NB4 (cell line): ENCODE measurements at regions not wholly inside any gene's neighbourhood (a gene's known extent, or its start where the extent isn't known, plus 50 kb on each side); places are given as distances from the start of the nearest gene placed in this dataset.
A peak's percentile ranks its signal among the peaks of the same experiment; 100 is the strongest.

Experiments used
- DNase-seq: peaks from one replicate; pipeline ENCODE4 v3.0.0; 2010; ENCODE audit warnings: low read depth
- H3K4me3 ChIP-seq: one replicate; pipeline ENCODE4 v1.5.1; 2011; ENCODE audit warnings: mild to moderate bottlenecking, low read depth, low read length, moderate library complexity
- MYC ChIP-seq: IDR thresholded peaks from 2 replicates; pipeline ENCODE4 v1.6.1; 2011; ENCODE audit warnings: low read depth, low read length
- POLR2A ChIP-seq: IDR thresholded peaks from 2 replicates; pipeline ENCODE4 v1.6.1; 2011; ENCODE audit warnings: mild to moderate bottlenecking; ENCODE audit not compliant: insufficient read length; ENCODE audit errors: extremely low read depth
- TF ChIP-seq, protein P1 (sequence below): IDR thresholded peaks from one replicate; pipeline ENCODE4 v1.5.1; 2012; ENCODE audit warnings: low read depth, low read length
- TF ChIP-seq, protein P2 (sequence below): IDR thresholded peaks from 2 replicates; pipeline ENCODE4 v1.6.1; 2011; ENCODE audit warnings: low read depth, low read length

DNA sequence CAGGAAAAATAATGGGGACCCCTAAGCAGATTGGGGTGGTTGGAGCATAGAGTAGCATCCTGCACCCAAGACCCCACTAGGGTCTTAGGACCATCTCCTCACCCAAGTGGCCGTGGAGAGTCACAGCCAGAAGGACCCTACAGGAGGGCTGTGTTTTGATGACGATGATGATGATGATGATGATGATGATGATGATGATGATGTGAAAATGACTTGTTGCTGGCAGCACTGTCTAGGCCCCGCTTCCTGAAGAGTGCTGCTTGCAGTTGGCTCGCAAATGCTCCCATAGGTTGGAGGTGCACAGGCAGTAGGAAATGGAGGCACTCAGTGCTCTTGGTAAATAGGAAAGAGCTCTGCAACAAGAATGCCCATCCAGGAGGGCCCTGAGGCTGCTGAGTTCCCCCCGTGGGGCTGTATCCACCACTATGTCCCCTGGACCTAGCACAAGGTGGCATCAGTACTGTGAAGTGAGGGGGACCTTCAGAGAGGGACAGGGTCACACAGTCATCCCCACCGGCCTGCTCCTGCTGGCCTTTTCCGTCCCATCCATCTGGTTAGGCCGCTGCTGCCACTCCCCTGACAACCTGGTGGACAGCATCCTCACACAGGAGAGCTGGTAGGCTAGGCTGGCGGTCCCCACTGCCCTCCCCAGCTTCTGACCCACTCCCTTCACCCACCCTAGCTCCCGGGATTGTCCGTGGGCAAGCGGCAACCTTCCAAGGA lies 139.6 kb downstream of the FOXD2 start:
- TF ChIP-seq MYC (no peak), POLR2A (no peak)
- TF ChIP-seq, protein P1, sequence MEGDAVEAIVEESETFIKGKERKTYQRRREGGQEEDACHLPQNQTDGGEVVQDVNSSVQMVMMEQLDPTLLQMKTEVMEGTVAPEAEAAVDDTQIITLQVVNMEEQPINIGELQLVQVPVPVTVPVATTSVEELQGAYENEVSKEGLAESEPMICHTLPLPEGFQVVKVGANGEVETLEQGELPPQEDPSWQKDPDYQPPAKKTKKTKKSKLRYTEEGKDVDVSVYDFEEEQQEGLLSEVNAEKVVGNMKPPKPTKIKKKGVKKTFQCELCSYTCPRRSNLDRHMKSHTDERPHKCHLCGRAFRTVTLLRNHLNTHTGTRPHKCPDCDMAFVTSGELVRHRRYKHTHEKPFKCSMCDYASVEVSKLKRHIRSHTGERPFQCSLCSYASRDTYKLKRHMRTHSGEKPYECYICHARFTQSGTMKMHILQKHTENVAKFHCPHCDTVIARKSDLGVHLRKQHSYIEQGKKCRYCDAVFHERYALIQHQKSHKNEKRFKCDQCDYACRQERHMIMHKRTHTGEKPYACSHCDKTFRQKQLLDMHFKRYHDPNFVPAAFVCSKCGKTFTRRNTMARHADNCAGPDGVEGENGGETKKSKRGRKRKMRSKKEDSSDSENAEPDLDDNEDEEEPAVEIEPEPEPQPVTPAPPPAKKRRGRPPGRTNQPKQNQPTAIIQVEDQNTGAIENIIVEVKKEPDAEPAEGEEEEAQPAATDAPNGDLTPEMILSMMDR = no peak
- TF ChIP-seq, protein P2, sequence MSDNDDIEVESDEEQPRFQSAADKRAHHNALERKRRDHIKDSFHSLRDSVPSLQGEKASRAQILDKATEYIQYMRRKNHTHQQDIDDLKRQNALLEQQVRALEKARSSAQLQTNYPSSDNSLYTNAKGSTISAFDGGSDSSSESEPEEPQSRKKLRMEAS = no peak
- no peak overlapping the region for H3K4me3 ChIP-seq
- DNase-seq = no peak

DNA sequence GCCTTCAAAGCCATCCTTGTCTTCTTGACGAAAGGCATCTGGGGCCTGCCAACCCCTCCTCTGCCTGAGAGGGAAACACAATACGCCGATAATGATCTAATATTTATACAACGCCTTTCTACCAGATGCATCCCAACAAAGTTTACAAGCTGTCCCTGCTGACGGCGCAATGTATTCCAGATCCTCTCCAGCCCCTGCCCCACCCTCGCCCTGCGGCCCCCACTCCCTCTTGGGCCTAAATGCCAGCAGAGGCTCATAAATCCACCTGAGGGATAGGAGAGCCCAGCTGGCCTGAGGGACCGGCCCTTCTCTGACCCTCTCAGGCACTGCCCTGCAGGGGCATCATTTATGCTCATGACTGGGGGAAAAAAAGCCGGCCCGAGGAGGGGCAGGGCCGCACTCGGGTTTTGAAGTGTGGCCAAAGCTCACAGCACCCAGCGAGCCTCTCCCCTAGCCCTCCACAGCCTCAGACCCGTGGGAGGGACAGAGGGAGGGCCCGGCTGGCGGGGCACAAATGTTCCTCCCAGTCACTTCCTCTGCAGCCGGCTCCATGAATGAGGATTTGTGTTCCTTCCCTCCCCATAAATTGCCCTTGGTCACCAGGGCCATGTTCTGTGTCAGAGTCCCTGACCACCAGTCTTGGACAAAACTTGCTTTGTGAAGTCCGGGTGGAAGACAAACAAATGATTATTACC lies 140.3 kb downstream of the FOXD2 start:
- DNase-seq = peak; percentile 11
- TF ChIP-seq, protein P1 = no peak
- TF ChIP-seq, protein P2 = no peak
- TF ChIP-seq MYC = no peak
- TF ChIP-seq POLR2A = no peak
- H3K4me3 ChIP-seq = no peak overlapping the region

DNA sequence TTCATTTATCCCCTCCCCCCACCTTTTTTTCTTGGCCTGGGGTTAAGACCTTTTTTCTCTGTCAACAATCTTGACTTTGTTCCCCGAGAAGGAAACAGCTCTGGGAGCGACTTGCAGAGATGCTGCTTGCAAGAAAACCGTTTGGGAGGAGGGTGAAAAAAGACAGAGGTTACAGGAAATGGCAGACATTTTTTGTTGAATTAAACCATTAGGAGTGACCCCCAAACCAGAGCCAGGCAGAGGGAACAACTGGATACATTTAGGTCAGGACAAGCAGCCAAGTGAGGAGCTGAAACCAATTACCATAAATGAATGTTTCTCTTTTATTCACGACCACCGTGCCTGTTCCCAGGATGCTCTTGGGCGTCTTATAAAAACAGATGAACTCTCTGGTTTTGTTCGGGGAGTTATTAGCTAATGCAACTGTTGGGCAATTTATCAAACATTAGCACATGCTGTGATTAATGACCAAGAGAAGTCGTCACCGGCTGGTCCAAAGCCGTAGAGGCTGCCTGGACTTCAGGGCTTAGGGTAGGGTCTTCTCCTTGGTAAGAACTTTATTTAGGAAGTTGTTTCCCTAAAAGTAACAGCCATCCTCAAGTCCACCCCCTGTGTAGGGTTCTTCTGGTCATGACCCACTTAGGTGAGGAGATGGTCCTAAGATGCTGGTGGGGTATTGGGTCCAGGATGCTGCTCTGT lies 141.0 kb downstream of the FOXD2 start:
- TF ChIP-seq, protein P2 = no peak
- TF ChIP-seq MYC = no peak
- H3K4me3 ChIP-seq = no peak overlapping the region
- no peak for DNase-seq

DNA sequence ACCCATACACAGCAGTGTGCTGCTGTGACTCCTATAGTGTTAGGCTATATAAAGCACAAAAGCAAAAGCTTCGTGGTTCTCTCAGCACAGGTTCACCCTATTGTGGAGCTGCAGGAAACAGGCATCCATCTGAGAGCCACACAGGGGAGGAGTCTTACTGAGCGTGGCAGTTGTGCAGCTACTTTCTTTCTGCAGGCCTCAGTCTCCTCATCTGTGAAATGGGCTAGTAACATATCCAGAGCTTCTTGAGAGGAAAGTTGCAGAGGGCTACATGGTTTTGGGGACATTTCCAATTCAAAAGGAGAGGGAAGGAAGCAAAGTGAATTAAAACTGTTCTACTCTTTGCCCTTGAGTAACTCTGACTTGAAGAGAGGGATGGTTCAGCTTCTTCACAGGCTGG lies 142.0 kb downstream of the FOXD2 start:
- no peak overlapping the region for H3K4me3 ChIP-seq
- no peak for DNase-seq
- TF ChIP-seq POLR2A (no peak), MYC (no peak)
- TF ChIP-seq, protein P2 = no peak
- TF ChIP-seq, protein P1 = no peak

DNA sequence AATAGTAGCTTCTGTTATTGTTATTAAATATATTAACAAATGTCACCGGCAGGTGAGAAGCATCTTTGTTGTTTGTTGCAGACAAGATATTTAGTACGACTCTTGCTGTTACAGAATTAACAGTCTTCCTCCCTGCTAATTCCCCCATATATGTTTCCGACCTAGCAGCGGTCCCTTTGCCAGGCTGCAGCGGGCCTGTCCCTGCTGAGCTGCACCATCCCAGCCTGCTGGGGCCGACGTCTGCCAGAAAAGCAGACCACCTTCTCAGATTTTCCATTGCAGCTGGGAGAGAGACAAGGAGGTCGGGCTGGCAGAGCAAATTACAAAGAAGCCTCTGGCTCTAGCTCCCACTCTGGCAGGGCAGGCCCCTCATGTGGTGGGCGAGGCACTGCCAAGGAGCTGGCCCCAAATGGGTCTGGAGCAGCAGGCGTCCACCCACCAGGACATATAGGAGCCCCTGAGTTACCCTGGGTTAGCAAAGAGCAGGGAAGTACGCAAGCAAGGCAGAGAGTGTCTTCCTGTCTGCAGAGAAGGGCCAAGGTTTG lies 142.7 kb downstream of the FOXD2 start:
- TF ChIP-seq, protein P1 = no peak
- no peak for DNase-seq
- H3K4me3 ChIP-seq = no peak overlapping the region

DNA sequence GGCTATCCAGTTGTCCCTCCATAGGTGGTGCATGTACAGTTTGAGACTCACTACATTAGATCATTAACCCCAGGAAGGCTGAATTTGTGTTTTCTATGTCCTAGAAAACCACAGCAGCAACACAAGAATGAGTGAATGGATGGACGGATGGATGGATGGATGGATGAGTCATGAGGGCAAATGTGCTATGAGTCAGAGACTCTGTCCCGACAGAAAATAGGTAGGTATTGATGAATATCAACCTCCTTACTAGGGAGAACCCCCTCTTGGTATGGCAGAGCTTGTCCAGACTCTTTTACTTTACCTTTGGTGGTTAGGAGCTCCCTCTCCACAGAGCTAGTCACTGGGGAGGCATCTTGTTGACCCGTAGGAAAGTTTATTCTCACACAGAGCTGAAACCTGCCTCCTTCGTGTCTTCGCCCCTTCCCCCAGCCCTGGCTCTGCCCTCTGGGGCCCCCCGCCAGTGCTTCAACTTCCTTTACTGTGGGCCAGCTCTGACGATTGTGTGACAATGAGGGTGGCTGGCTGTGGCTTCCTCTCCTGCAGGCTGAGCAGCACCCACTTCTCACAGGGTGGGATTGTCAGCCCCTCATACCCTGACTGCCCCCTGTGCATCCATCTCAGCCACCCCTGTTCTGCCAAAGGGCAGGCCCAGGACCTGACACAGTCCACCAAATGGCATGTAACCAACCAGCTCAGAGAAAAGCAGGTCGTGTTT lies 145.2 kb downstream of the FOXD2 start:
- DNase-seq = no peak
- no peak overlapping the region for H3K4me3 ChIP-seq

More for the DNA sequence above, 145.2 kb downstream of the FOXD2 start:
- TF ChIP-seq, protein P2 = no peak
- no peak for TF ChIP-seq POLR2A
- TF ChIP-seq MYC = no peak
- TF ChIP-seq, protein P1 = no peak
